ENCODE measurements at regions not wholly inside any gene's neighbourhood (a gene's known extent, or its start where the extent isn't known, plus 50 kb on each side); places are given as distances from the start of the nearest gene placed in this dataset.
"Not testable (repeated sequence)": the region's sequence is repeated elsewhere in the genome, so short reads cannot be mapped to it uniquely, and the experiment has no call there.

DNA sequence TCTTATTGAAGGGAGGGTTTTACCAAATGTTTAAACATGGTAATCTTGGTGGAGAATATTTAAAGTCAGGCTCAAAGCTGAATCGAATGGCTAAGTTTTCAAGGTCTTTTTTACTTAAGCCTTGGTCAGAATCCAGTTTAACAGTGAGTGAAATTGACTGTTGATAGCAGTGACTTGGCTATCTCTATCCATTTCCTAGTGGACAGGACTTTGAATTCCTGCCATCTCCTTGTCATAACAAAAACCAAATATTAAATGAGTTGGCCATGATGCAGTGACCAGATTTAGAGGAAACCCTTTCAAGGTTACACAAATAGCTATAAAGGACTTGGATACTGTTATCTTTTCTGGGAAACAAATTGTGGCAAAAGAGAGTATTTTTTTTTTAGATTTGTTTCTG lies 92.0 kb downstream of the JRKL start:
- no peak for DNase-seq (ENCODE audit: low read depth)
- TF ChIP-seq, protein P1, sequence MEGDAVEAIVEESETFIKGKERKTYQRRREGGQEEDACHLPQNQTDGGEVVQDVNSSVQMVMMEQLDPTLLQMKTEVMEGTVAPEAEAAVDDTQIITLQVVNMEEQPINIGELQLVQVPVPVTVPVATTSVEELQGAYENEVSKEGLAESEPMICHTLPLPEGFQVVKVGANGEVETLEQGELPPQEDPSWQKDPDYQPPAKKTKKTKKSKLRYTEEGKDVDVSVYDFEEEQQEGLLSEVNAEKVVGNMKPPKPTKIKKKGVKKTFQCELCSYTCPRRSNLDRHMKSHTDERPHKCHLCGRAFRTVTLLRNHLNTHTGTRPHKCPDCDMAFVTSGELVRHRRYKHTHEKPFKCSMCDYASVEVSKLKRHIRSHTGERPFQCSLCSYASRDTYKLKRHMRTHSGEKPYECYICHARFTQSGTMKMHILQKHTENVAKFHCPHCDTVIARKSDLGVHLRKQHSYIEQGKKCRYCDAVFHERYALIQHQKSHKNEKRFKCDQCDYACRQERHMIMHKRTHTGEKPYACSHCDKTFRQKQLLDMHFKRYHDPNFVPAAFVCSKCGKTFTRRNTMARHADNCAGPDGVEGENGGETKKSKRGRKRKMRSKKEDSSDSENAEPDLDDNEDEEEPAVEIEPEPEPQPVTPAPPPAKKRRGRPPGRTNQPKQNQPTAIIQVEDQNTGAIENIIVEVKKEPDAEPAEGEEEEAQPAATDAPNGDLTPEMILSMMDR (conservative IDR thresholded peaks at IDR 0.05; ENCODE audit: control insufficient read depth, insufficient read depth, low read depth, low read length): no peak

GRCh38 chr11:96482193-96482592 lies 92.4 kb downstream of the JRKL start:
- TF ChIP-seq, protein P1 (conservative IDR thresholded peaks at IDR 0.05; ENCODE audit: control insufficient read depth, insufficient read depth, low read depth, low read length): no peak
- no peak overlapping the region for H3K4me3 ChIP-seq (ENCODE audit: control insufficient read depth, low read depth, low read length)
- DNase-seq (ENCODE audit: low read depth): no peak

More for the DNA sequence above, 92.0 kb downstream of the JRKL start:
- H3K4me3 ChIP-seq (ENCODE audit: control insufficient read depth, low read depth, low read length): no peak overlapping the region

- TF ChIP-seq, protein P1 (conservative IDR thresholded peaks at IDR 0.05; ENCODE audit: control insufficient read depth, insufficient read depth, low read depth, low read length): no peak
- DNase-seq (ENCODE audit: low read depth): no peak
Observed at GRCh38 chr11:96483374-96483955, 93.7 kb downstream of the JRKL start.

DNA sequence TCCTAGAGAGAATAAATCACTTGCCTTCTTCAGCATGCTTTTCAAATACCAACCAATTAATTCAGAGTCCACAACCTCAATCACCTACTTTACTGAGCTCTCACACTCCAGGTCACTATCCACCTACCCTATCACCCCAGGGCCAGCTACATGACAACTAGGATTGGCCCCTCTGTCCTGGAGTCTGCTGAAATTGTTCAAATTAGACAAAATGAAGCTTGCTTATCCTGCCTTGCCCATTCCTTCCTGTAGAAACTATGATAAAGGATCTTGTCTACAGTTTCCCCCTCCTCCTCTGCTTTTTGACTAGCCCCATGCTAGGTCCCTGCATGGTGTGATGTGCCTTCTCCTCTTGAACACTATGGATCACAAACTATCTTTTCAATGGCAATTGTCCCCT lies 94.5 kb downstream of the JRKL start:
- no peak overlapping the region for H3K4me3 ChIP-seq (ENCODE audit: control insufficient read depth, low read depth, low read length)
- TF ChIP-seq, protein P1 (conservative IDR thresholded peaks at IDR 0.05; ENCODE audit: control insufficient read depth, insufficient read depth, low read depth, low read length): no peak
- DNase-seq (ENCODE audit: low read depth): no peak

More at GRCh38 chr11:96483374-96483955, 93.7 kb downstream of the JRKL start:
- no peak overlapping the region for H3K4me3 ChIP-seq (ENCODE audit: control insufficient read depth, low read depth, low read length)

DNA sequence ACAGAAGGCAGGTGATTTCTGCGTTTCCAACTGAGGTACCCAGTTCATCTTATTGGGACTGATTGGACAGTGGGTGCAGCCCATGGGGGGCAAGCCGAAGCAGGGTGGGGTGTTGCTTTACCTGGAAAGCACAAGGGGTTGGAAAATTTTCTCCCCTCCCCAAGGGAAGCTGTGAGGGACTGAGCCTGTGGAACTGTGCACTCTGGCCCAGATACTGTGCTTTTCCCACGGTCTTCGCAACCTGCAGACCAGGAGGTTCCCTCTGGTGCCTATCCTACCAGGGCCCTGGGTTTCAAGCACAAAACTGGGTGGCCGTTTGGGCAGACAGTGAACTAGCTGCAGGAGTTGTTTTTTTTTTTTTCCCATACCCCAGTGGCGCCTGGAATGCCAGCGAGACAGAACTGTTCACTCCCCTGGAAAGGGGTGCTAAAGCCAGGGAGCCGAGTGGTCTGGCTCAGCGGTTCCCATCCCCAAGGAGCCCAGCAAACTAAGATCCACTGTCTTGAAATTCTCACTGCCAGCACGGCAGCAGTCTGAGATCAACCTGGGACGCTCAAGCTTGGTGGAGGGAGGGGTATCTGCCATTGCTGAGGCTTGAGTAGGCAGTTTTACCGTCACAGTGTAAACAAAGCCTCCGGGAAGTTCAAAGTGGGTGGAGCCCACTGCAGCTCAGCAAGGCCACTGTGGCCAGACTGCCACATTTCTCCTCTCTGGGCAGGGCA lies 97.2 kb downstream of the JRKL start:
- TF ChIP-seq, protein P1 (conservative IDR thresholded peaks at IDR 0.05; ENCODE audit: control insufficient read depth, insufficient read depth, low read depth, low read length): no peak
- DNase-seq (ENCODE audit: low read depth): no peak
- no peak overlapping the region for H3K4me3 ChIP-seq (ENCODE audit: control insufficient read depth, low read depth, low read length)

DNA sequence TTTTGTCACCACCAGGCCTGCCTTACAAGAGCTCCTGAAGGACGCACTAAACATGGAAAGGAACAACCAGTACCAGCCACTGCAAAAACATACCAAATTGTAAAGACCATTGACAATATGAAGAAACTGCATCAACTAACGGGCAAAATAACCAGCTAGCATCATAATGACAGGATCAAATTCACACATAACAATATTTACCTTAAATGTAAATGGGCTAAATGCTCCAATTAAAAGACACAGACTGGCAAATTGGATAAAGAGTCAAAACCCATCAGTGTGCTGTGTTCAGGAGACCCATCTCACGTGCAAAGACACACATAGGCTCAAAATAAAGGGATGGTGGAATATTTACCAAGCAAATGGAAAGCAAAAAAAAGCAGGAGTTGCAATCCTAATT lies 99.1 kb downstream of the JRKL start:
- not testable (repeated sequence) for DNase-seq (ENCODE audit: low read depth); H3K4me3 ChIP-seq (ENCODE audit: control insufficient read depth, low read depth, low read length)

DNA sequence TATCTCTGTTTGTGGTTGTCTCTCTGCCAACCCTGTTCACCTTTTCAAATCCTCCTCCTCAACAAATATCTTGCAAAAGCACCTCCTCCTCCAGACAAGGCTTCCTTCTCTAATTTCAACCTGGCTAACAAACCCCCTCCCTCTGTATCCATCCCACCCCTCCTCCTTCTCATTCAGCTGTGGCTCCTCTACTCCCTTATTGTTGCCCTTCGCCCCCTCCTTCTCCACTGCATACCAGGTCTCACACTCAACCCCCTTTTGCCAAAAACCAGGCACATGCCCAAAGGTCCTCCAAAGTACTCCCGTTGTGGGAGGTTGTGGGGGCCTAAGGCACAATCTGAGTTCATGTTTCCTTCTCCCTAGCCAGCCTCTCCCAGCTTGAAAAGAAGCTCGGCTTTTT lies 110.6 kb downstream of the JRKL start:
- DNase-seq (ENCODE audit: low read depth): no peak
- no peak overlapping the region for H3K4me3 ChIP-seq (ENCODE audit: control insufficient read depth, low read depth, low read length)
- TF ChIP-seq, protein P1 (conservative IDR thresholded peaks at IDR 0.05; ENCODE audit: control insufficient read depth, insufficient read depth, low read depth, low read length): no peak

Data from fibroblast of mammary gland (primary cell).